Keratinocyte (primary cell): ENCODE measurements at regions not wholly inside any gene's neighbourhood (a gene's known extent, or its start where the extent isn't known, plus 50 kb on each side); places are given as distances from the start of the nearest gene placed in this dataset.
A peak's percentile ranks its signal among the peaks of the same experiment; 100 is the strongest.
"Not testable (repeated sequence)": the region's sequence is repeated elsewhere in the genome, so short reads cannot be mapped to it uniquely, and the experiment has no call there.

Experiments
- DNase-seq: peaks from one replicate; pipeline ENCODE4 v3.0.0-alpha.2; 2011; ENCODE audit warnings: low read depth, missing footprints, low spot score
- FAIRE-seq: peaks from 2 replicates; lab custom pipeline; 2011; peaks lifted over from hg19 to GRCh38; lab: Jason Lieb, UNC
- H2AFZ ChIP-seq: 2 replicates; pipeline ENCODE4 v1.6.0; 2012; ENCODE audit warnings: low read length, control low read depth, inconsistent platforms; ENCODE audit not compliant: control insufficient read depth
- H3K27ac ChIP-seq: 2 replicates; pipeline ENCODE4 v1.5.1; 2011; ENCODE audit warnings: low read length; ENCODE audit not compliant: control insufficient read depth, insufficient read depth
- H3K27me3 ChIP-seq: 3 replicates; pipeline ENCODE4 v1.6.0; 2011; ENCODE audit warnings: low read length; ENCODE audit not compliant: control insufficient read depth, insufficient read depth; ENCODE audit errors: extremely low read depth
- H3K36me3 ChIP-seq, 2 experiments: 2 replicates in 1 of 2; 3 replicates in 1 of 2; pipeline ENCODE4 v1.5.1; 2011; ENCODE audit warnings: low read length in 2 of 2, mild to moderate bottlenecking in 1 of 2; ENCODE audit not compliant: control insufficient read depth in 2 of 2, insufficient read depth in 2 of 2; ENCODE audit errors: extremely low read depth in 1 of 2
- H3K4me1 ChIP-seq: 3 replicates; pipeline ENCODE4 v1.5.1; 2011; ENCODE audit warnings: low read length; ENCODE audit not compliant: control insufficient read depth, insufficient read depth; ENCODE audit errors: extremely low read depth
- H3K4me2 ChIP-seq: 3 replicates; pipeline ENCODE4 v1.6.0; 2011; ENCODE audit warnings: low read depth, low read length; ENCODE audit not compliant: control insufficient read depth, insufficient read depth; ENCODE audit errors: extremely low read depth
- H3K4me3 ChIP-seq, 3 experiments: fragments of 200-600 bp in 1 of 3; sonication (generic) in 1 of 3; 2 replicates in 2 of 3; 3 replicates in 1 of 3; pipeline ENCODE4 v1.5.1; 2011 to 2016; ENCODE audit warnings: low read length in 3 of 3, mild to moderate bottlenecking in 3 of 3, control low read depth in 2 of 3, inconsistent platforms in 1 of 3, low read depth in 1 of 3, mixed read lengths in 1 of 3, mixed run types in 1 of 3, moderate library complexity in 1 of 3; ENCODE audit not compliant: control insufficient read depth in 2 of 3, insufficient read depth in 2 of 3; ENCODE audit errors: extremely low read depth in 1 of 3
- H3K79me2 ChIP-seq: 2 replicates; pipeline ENCODE4 v1.6.0; 2012; ENCODE audit warnings: low read length; ENCODE audit not compliant: control insufficient read depth, insufficient read depth
- H3K9ac ChIP-seq: 3 replicates; pipeline ENCODE4 v1.6.0; 2011; ENCODE audit warnings: low read length; ENCODE audit not compliant: control insufficient read depth, insufficient read depth; ENCODE audit errors: extremely low read depth
- H3K9me1 ChIP-seq: 3 replicates; pipeline ENCODE4 v1.6.0; 2011; ENCODE audit warnings: low read length; ENCODE audit not compliant: control insufficient read depth, insufficient read depth; ENCODE audit errors: extremely low read depth
- H3K9me3 ChIP-seq: 2 replicates; pipeline ENCODE4 v1.5.1; 2012; ENCODE audit warnings: low read depth, low read length; ENCODE audit not compliant: control insufficient read depth
- H4K20me1 ChIP-seq: 3 replicates; pipeline ENCODE4 v1.6.0; 2011; ENCODE audit warnings: low read length; ENCODE audit not compliant: control insufficient read depth, insufficient read depth; ENCODE audit errors: extremely low read depth
- EZH2 ChIP-seq: IDR thresholded peaks from one replicate; pipeline ENCODE4 v1.6.1; 2012; ENCODE audit warnings: inconsistent platforms, mild to moderate bottlenecking, low read length, moderate library complexity
- dilution Hi-C: fragments of 300-500 bp; cut with MboI; formaldehyde crosslinking; loops from one replicate; pipeline ENCODE4 v1.7.0; 2020; ENCODE audit warnings: low sequenced_read_pairs; ENCODE audit not compliant: extremely low pct_ligation_motif_present
- TF ChIP-seq, protein P1 (sequence below), 3 experiments: IDR thresholded peaks in 1 of 3; conservative IDR thresholded peaks in 1 of 3; optimal IDR thresholded peaks in 1 of 3; 2 replicates in 2 of 3; 3 replicates in 1 of 3; pipeline versions ENCODE3 to v1.5.1; 2011; ENCODE audit warnings: low read length in 3 of 3, mild to moderate bottlenecking in 3 of 3, moderate library complexity in 2 of 3, control low read depth in 1 of 3, inconsistent platforms in 1 of 3; ENCODE audit not compliant: insufficient read depth in 2 of 3; ENCODE audit errors: extremely low read depth in 1 of 3

DNA sequence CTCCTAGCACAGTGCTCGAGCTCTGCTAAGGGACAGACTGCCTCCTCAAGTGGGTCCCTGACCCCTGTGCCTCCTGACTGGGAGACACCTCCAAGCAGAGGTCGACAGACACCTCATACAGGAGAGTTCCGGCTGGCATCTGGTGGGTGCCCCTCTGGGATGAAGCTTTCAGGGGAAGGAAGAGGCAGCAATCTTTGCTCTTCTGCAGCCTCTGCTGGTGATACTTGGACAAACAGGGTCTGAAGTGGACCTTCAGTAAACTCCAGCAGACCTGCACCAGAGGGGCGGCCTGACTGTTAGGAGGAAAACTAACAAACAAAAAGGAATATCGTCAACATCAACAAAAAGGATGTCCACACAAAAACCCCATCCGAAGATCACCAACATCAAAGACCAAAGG lies 60.6 kb upstream of the DCN start:
- DNase-seq, dilution Hi-C loops, H3K79me2 ChIP-seq, H3K27ac ChIP-seq, H3K27me3 ChIP-seq, H3K4me1 ChIP-seq, H3K9me1 ChIP-seq, H3K4me3 ChIP-seq, H3K9ac ChIP-seq, H3K9me3 ChIP-seq, H3K36me3 ChIP-seq, H4K20me1 ChIP-seq, H3K4me2 ChIP-seq, H2AFZ ChIP-seq, FAIRE-seq: not testable (repeated sequence)
- TF ChIP-seq, protein P1, sequence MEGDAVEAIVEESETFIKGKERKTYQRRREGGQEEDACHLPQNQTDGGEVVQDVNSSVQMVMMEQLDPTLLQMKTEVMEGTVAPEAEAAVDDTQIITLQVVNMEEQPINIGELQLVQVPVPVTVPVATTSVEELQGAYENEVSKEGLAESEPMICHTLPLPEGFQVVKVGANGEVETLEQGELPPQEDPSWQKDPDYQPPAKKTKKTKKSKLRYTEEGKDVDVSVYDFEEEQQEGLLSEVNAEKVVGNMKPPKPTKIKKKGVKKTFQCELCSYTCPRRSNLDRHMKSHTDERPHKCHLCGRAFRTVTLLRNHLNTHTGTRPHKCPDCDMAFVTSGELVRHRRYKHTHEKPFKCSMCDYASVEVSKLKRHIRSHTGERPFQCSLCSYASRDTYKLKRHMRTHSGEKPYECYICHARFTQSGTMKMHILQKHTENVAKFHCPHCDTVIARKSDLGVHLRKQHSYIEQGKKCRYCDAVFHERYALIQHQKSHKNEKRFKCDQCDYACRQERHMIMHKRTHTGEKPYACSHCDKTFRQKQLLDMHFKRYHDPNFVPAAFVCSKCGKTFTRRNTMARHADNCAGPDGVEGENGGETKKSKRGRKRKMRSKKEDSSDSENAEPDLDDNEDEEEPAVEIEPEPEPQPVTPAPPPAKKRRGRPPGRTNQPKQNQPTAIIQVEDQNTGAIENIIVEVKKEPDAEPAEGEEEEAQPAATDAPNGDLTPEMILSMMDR (optimal IDR thresholded peaks at IDR 0.05 in 1 of 3, IDR thresholded peaks at IDR 0.05 in 1 of 3, conservative IDR thresholded peaks at IDR 0.05 in 1 of 3; ENCODE audit: extremely low read depth in 1 of 3, insufficient read depth in 2 of 3, low read length in 3 of 3) = peak in 2 of 3 experiments; percentile 46

DNA sequence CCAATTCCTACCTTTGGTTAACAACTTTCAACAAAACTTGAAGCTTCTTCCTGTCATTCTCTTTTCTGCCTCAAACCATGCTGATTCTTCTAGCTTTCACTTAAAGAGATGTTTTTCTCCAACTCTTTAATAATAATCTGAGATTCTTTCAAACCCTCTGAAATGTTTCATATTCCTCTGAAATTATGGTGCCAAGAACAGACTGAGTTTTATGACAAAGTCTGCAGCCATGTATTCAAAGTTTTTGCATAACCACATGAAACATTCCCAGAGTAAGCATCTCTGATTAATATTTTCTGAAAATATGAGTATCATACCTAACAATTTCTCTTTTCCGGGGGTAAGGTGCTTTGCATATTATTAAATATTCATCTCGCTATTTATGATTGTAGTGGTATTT lies 59.1 kb upstream of the DCN start:
- no peak for DNase-seq
- Histone ChIP-seq H3K4me2 (no peak overlapping the region), H2AFZ (no peak overlapping the region), H3K4me3 (no peak overlapping the region), H3K4me1 (no peaks in the 10 kb centered on the region), H3K27ac (no peak overlapping the region), H3K9me3 (no peaks in the 10 kb centered on the region), H3K36me3 (no peaks in the 10 kb centered on the region), H3K9me1 (no peaks in the 10 kb centered on the region), H4K20me1 (no peaks in the 10 kb centered on the region), H3K27me3 (no peaks in the 10 kb centered on the region), H3K79me2 (no peaks in the 10 kb centered on the region), H3K9ac (no peak overlapping the region)
- FAIRE-seq = no peak
- dilution Hi-C loops = no loop called here
- TF ChIP-seq, protein P1 (optimal IDR thresholded peaks at IDR 0.05 in 1 of 3, IDR thresholded peaks at IDR 0.05 in 1 of 3, conservative IDR thresholded peaks at IDR 0.05 in 1 of 3; ENCODE audit: extremely low read depth in 1 of 3, insufficient read depth in 2 of 3, low read length in 3 of 3) = no peak
- TF ChIP-seq EZH2 = no peak
